Astrocyte of the cerebellum (primary cell): ENCODE measurements at regions not wholly inside any gene's neighbourhood (a gene's known extent, or its start where the extent isn't known, plus 50 kb on each side); places are given as distances from the start of the nearest gene placed in this dataset.

Experiments used
- DNase-seq: peaks from one replicate; pipeline ENCODE4 v3.0.0-alpha.2; 2011; ENCODE audit warnings: low read depth
- H3K4me3 ChIP-seq: 2 replicates; pipeline ENCODE4 v1.5.1; 2011; ENCODE audit warnings: mild to moderate bottlenecking, low read depth, low read length, moderate library complexity
- CTCF ChIP-seq: IDR thresholded peaks from 2 replicates; pipeline ENCODE4 v1.5.1; 2012; ENCODE audit warnings: low read length, low read depth, moderate library complexity, mild to moderate bottlenecking; ENCODE audit errors: missing control alignments
- in situ Hi-C: cut with HindIII; loops from 2 replicates; pipeline ENCODE4 v1.10.0; 2017; ENCODE audit warnings: low sequenced_read_pairs

GRCh38 chr13:34002924-34003323 is 185.0 kb downstream of the RFC3 start:
- no peak for TF ChIP-seq CTCF
- in situ Hi-C loops: no loop called here

GRCh38 chr13:34003656-34004055 is 185.7 kb downstream of the RFC3 start:
- DNase-seq: no peak
- H3K4me3 ChIP-seq: no peak overlapping the region
- TF ChIP-seq CTCF: no peak
- in situ Hi-C loops: no loop called here

More at GRCh38 chr13:34002924-34003323, 185.0 kb downstream of the RFC3 start:
- H3K4me3 ChIP-seq: no peak overlapping the region
- DNase-seq: no peak

DNA sequence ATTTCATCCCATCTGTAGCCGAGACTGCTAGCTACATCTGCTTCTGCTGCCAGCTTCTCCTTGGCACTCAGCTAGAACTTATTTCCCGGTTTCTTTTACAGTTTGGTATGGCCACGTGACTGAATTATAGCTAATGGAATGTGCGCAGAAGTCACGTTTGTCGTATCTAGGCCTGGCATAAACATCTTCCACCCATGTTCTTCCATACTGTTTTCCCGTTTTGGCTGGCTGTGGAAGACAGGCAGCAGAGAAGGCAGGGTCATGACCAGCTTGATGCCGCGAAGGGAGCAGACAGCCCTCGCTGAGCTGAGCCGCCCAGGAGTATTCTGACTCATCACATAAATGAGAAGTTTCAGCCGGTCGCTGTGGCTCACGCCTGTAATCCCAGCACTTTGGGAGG is 186.7 kb downstream of the RFC3 start:
- TF ChIP-seq CTCF: no peak
- in situ Hi-C loops: no loop called here
- DNase-seq: no peak
- no peak overlapping the region for H3K4me3 ChIP-seq

- in situ Hi-C loops: no loop called here
- DNase-seq: no peak
- no peak for TF ChIP-seq CTCF
- no peak overlapping the region for H3K4me3 ChIP-seq
Observed at GRCh38 chr13:34006011-34006410, 188.1 kb downstream of the RFC3 start.

- in situ Hi-C loops: no loop called here
- no peak for DNase-seq
- H3K4me3 ChIP-seq: no peak overlapping the region
- TF ChIP-seq CTCF: no peak
Observed at GRCh38 chr13:34011552-34012085, 193.7 kb downstream of the RFC3 start.

- in situ Hi-C loops: no loop called here
- TF ChIP-seq CTCF: no peak
Observed at GRCh38 chr13:34012382-34012781, 194.4 kb downstream of the RFC3 start.

GRCh38 chr13:34013061-34013460 is 195.1 kb downstream of the RFC3 start:
- DNase-seq: no peak
- H3K4me3 ChIP-seq: no peak overlapping the region
- in situ Hi-C loops: no loop called here
- TF ChIP-seq CTCF: no peak

More at GRCh38 chr13:34012382-34012781, 194.4 kb downstream of the RFC3 start:
- no peak overlapping the region for H3K4me3 ChIP-seq
- DNase-seq: no peak
